Gastrocnemius medialis (tissue), 4 donors: ENCODE measurements at regions not wholly inside any gene's neighbourhood (a gene's known extent, or its start where the extent isn't known, plus 50 kb on each side); places are given as distances from the start of the nearest gene placed in this dataset.
A peak's percentile ranks its signal among the peaks of the same experiment; 100 is the strongest.

Experiments
- ATAC-seq, 2 donors: fragments of 150-250 bp; one replicate each; pipeline ENCODE4 v1.9.1; 2016
- DNase-seq, 2 donors: peaks; one replicate each; pipeline ENCODE4 v3.0.0-alpha.2; 2019
- H3K27ac ChIP-seq, 4 donors: fragments of 200-600 bp; sonication (generic); 1 replicate in 1 of 4; 2 replicates in 3 of 4; pipeline ENCODE4 v1.5.1; 2016 to 2018; ENCODE audit warnings: mild to moderate bottlenecking in 2 of 4, moderate library complexity in 1 of 4
- H3K27me3 ChIP-seq, 3 donors: fragments of 200-600 bp; sonication (generic) in 2 of 3; 1 replicate in 1 of 3; 2 replicates in 2 of 3; pipeline versions ENCODE4 v1.5.1 to v1.6.0; 2016 to 2019; ENCODE audit warnings: mild to moderate bottlenecking in 1 of 3, moderate library complexity in 1 of 3
- H3K36me3 ChIP-seq, 2 donors: fragments of 200-600 bp; sonication (generic) in 1 of 2; one replicate each; pipeline ENCODE4 v1.5.1; 2017 to 2018
- H3K4me1 ChIP-seq, 2 donors: fragments of 200-600 bp; sonication (generic) in 1 of 2; one replicate each; pipeline ENCODE4 v1.5.1; 2016 to 2017; ENCODE audit warnings: mild to moderate bottlenecking in 2 of 2
- H3K4me3 ChIP-seq, 4 donors: fragments of 200-600 bp; sonication (generic) in 3 of 4; 1 replicate in 1 of 4; 2 replicates in 3 of 4; pipeline ENCODE4 v1.5.1; 2016 to 2019; ENCODE audit warnings: mild to moderate bottlenecking in 2 of 4
- H3K9me3 ChIP-seq, 3 donors: fragments of 200-600 bp; sonication (generic) in 2 of 3; 1 replicate in 1 of 3; 2 replicates in 2 of 3; pipeline ENCODE4 v1.5.1; 2016 to 2019
- CTCF ChIP-seq, 5 experiments: fragments of 450-650 bp in 3 of 5; fragments of 200-600 bp in 2 of 5; sonication (generic) in 2 of 5; IDR thresholded peaks in 4 of 5; conservative IDR thresholded peaks in 1 of 5; 1 replicate in 4 of 5; 2 replicates in 1 of 5; pipeline ENCODE4 v1.5.1; 2016 to 2019; ENCODE audit warnings: antibody characterized with exemption in 5 of 5, mild to moderate bottlenecking in 3 of 5, moderate library complexity in 3 of 5
- POLR2A ChIP-seq, 2 donors: fragments of 450-650 bp; IDR thresholded peaks; one replicate each; pipeline ENCODE4 v1.6.1; 2017; ENCODE audit warnings: antibody characterized with exemption in 2 of 2, mild to moderate bottlenecking in 2 of 2, moderate library complexity in 2 of 2
- in situ Hi-C, 4 donors: fragments of 200-750 bp; cut with MboI; loops; one replicate each; pipeline versions ENCODE4 v1.15.0 to v1.8.0; 2017; ENCODE audit warnings: low sequenced_read_pairs in 4 of 4
- intact Hi-C: fragments of 100-400 bp; cut with DNase I; formaldehyde crosslinking; loops from one replicate; pipeline ENCODE4 v1.15.1; 2023; ENCODE audit warnings: low total_unique reads

DNA sequence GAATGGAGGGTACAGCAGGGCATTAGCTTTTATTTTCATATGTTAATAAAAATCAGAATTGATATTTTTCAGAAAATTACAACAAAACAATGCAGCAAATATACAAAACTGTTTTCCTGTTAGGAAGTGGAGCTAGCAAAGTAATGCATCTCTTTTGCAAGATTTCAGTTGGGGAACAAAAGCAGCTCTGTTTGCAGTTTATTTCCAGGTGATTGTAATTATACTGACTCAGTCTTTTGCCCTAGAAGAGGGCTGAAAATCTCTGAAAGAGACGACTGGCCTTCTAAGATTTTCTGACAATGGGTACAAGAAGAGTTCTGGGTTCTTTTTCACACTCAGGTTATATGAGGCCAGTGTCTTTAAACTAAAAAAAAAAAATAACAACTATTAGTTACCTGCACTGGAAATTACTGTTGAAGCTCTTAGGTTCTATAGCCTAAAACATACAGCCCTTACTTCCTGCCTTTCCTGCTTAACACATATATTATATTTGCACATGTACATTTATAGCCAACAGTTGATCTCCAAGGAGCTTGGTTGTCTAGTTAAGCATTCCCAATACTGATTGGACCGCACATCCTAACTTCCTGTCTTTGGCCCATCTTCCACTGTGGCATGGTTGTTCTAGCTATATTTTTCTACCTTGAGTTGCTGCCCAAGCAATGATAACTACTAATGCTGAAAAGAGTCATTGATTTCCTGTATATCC lies 199.1 kb upstream of the KRR1 start:
- peaks cover 9 to 41% of the 10 kb centered on the region in 2 donors for H3K4me1 ChIP-seq
- H3K36me3 ChIP-seq: no peaks in the 10 kb centered on the region
- ATAC-seq (no peak), DNase-seq (no peak)
- TF ChIP-seq POLR2A (IDR thresholded peaks at IDR 0.05) (no peak), CTCF (IDR thresholded peaks at IDR 0.05 in 4 of 5, conservative IDR thresholded peaks at IDR 0.05 in 1 of 5) (no peak)
- in situ Hi-C loops: no loop called here
- H3K4me3 ChIP-seq: no peak overlapping the region
- H3K27ac ChIP-seq: peak overlapping the region in 1 of 4 donors; percentile 62
- intact Hi-C loops: no loop called here
- H3K9me3 ChIP-seq: no peaks in the 10 kb centered on the region
- no peaks in the 10 kb centered on the region for H3K27me3 ChIP-seq

- DNase-seq (no peak), ATAC-seq (peak in 1 of 2 donors; percentile 34)
- H3K4me1 ChIP-seq: peaks cover 9 to 50% of the 10 kb centered on the region in 2 donors
- in situ Hi-C loops: no loop called here
- peak overlapping the region in 1 of 4 donors; percentile 62 for H3K27ac ChIP-seq
- no peaks in the 10 kb centered on the region for H3K36me3 ChIP-seq
- H3K27me3 ChIP-seq: no peaks in the 10 kb centered on the region
- intact Hi-C loops: no loop called here
- no peak overlapping the region for H3K4me3 ChIP-seq
- H3K9me3 ChIP-seq: no peaks in the 10 kb centered on the region
- TF ChIP-seq CTCF (IDR thresholded peaks at IDR 0.05 in 4 of 5, conservative IDR thresholded peaks at IDR 0.05 in 1 of 5) (no peak), POLR2A (IDR thresholded peaks at IDR 0.05) (no peak)
Measured at GRCh38 chr12:75709503-75709902, 198.1 kb upstream of the KRR1 start.

DNA sequence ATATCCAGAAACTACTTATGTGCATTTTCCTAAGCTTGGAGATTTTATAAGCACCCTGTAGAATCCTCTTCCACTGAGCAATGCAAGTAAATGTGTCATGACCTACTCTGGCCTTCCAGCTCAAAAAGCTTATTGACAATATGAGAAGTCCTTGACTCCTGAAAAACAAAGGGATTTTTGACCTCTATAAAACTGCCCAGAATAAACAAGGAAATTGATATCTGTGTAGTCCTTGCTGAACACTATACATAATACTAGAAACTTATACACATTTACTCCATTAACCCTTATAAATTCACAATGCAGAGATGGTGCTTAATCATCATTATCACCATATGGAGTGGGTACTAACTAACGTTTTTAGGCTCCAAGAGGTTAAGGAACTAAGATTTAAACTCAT lies 197.4 kb upstream of the KRR1 start:
- Histone ChIP-seq H3K4me1 (peaks cover 9 to 50% of the 10 kb centered on the region in 2 donors), H3K4me3 (no peak overlapping the region), H3K9me3 (no peaks in the 10 kb centered on the region), H3K27ac (peak overlapping the region in 1 of 4 donors; percentile 62), H3K27me3 (no peaks in the 10 kb centered on the region), H3K36me3 (no peaks in the 10 kb centered on the region)
- intact Hi-C loops (no loop called here), in situ Hi-C loops (no loop called here)
- no peak for ATAC-seq
- TF ChIP-seq POLR2A (IDR thresholded peaks at IDR 0.05) (no peak), CTCF (IDR thresholded peaks at IDR 0.05 in 4 of 5, conservative IDR thresholded peaks at IDR 0.05 in 1 of 5) (no peak)
- no peak for DNase-seq

- intact Hi-C loops: no loop called here
Measured at GRCh38 chr12:75707983-75708382, 196.6 kb upstream of the KRR1 start.

More at GRCh38 chr12:75707983-75708382, 196.6 kb upstream of the KRR1 start:
- in situ Hi-C loops: no loop called here
- Histone ChIP-seq H3K4me1 (peaks cover 9 to 50% of the 10 kb centered on the region in 2 donors), H3K4me3 (no peak overlapping the region), H3K36me3 (no peaks in the 10 kb centered on the region), H3K27me3 (no peaks in the 10 kb centered on the region), H3K27ac (peak overlapping the region in 1 of 4 donors; percentile 58), H3K9me3 (no peaks in the 10 kb centered on the region)
- DNase-seq (no peak), ATAC-seq (no peak)
- TF ChIP-seq CTCF (IDR thresholded peaks at IDR 0.05 in 4 of 5, conservative IDR thresholded peaks at IDR 0.05 in 1 of 5) (no peak), POLR2A (IDR thresholded peaks at IDR 0.05) (no peak)
